H1 (cell line): ENCODE measurements at regions not wholly inside any gene's neighbourhood (a gene's known extent, or its start where the extent isn't known, plus 50 kb on each side); places are given as distances from the start of the nearest gene placed in this dataset.

Experiments
- CTCF ChIA-PET: fragments of 300-600 bp; sonication (Branson Sonifier 250); formaldehyde crosslinking; loops from one replicate; lab custom pipeline; 2021; ENCODE audit not compliant: partially characterized antibody; lab: Charles Lee
- POLR2A ChIA-PET: fragments of 300-600 bp; sonication (Branson Sonifier 250); formaldehyde crosslinking; loops from one replicate; lab custom pipeline; 2021; ENCODE audit warnings: inconsistent platforms; ENCODE audit not compliant: partially characterized antibody; lab: Charles Lee
- DNase-seq, 2 experiments: peaks; one replicate each; pipeline versions ENCODE4 v3.0.0 to v3.0.0-alpha.2; 2010 to 2022; ENCODE audit warnings: low spot score in 2 of 2, low read depth in 1 of 2, mixed read lengths in 1 of 2
- FAIRE-seq: peaks from 2 replicates; lab custom pipeline; 2011; peaks lifted over from hg19 to GRCh38; lab: Jason Lieb, UNC
- H2AFZ ChIP-seq: 2 replicates; pipeline ENCODE4 v1.8.1; 2012; ENCODE audit warnings: low read length, inconsistent platforms
- H2AK5ac ChIP-seq: 2 replicates; pipeline ENCODE4 v1.6.1; 2013; ENCODE audit warnings: low read depth, low read length
- H2BK120ac ChIP-seq: replicated peaks from 2 replicates; pipeline ENCODE3; 2013; ENCODE audit warnings: low read depth, low read length, inconsistent platforms
- H2BK12ac ChIP-seq: 2 replicates; pipeline ENCODE4 v1.6.1; 2013; ENCODE audit warnings: low read depth, low read length
- H2BK15ac ChIP-seq: 2 replicates; pipeline ENCODE4 v1.6.1; 2013; ENCODE audit warnings: low read length
- H2BK20ac ChIP-seq: 2 replicates; pipeline ENCODE4 v1.6.1; 2013; ENCODE audit warnings: low read length
- H2BK5ac ChIP-seq: 2 replicates; pipeline ENCODE4 v1.6.1; 2013; ENCODE audit warnings: low read depth, low read length
- H3K14ac ChIP-seq: 2 replicates; pipeline ENCODE4 v1.6.1; 2013; ENCODE audit warnings: inconsistent platforms; ENCODE audit not compliant: insufficient read length
- H3K18ac ChIP-seq: 2 replicates; pipeline ENCODE4 v1.6.1; 2013; ENCODE audit warnings: low read length; ENCODE audit errors: extremely low read depth
- H3K23ac ChIP-seq: 2 replicates; pipeline ENCODE4 v1.6.1; 2013; ENCODE audit warnings: inconsistent platforms; ENCODE audit not compliant: insufficient read length
- H3K23me2 ChIP-seq: 2 replicates; pipeline ENCODE4 v1.6.1; 2013; ENCODE audit warnings: low read depth, low read length
- H3K27ac ChIP-seq: 2 replicates; pipeline ENCODE4 v1.6.1; 2011; ENCODE audit warnings: low read depth, low read length, inconsistent platforms
- H3K27me3 ChIP-seq, 4 experiments: replicated peaks in 1 of 4; 1 replicate in 1 of 4; 2 replicates in 3 of 4; pipeline versions ENCODE4 v1.6.1 to v1.8.1; 2011 to 2013; ENCODE audit warnings: low read length in 3 of 4, mild to moderate bottlenecking in 3 of 4, inconsistent platforms in 2 of 4, mixed read lengths in 2 of 4, moderate library complexity in 1 of 4; ENCODE audit not compliant: control insufficient read depth in 3 of 4, insufficient read depth in 3 of 4; ENCODE audit errors: extremely low read depth in 1 of 4
- H3K36me3 ChIP-seq, 4 experiments: 2 replicates each; pipeline versions ENCODE4 v1.6.1 to v1.8.1; 2011 to 2013; ENCODE audit warnings: mild to moderate bottlenecking in 4 of 4, low read length in 3 of 4, moderate library complexity in 2 of 4, control low read depth in 1 of 4, inconsistent platforms in 1 of 4; ENCODE audit not compliant: insufficient read depth in 4 of 4, control insufficient read depth in 2 of 4
- H3K4ac ChIP-seq: replicated peaks from 2 replicates; pipeline ENCODE3; 2013; ENCODE audit warnings: low read length, low read depth, mixed read lengths, inconsistent platforms; ENCODE audit not compliant: insufficient read length
- H3K4me1 ChIP-seq, 4 experiments: replicated peaks in 1 of 4; 1 replicate in 1 of 4; 2 replicates in 3 of 4; pipeline versions ENCODE4 v1.6.1 to v1.8.1; 2011 to 2013; ENCODE audit warnings: low read length in 3 of 4, inconsistent platforms in 2 of 4, mixed read lengths in 1 of 4; ENCODE audit not compliant: insufficient read depth in 4 of 4, control insufficient read depth in 3 of 4
- H3K4me2 ChIP-seq, 2 experiments: 2 replicates each; pipeline versions ENCODE4 v1.6.1 to v1.8.1; 2011 to 2013; ENCODE audit warnings: low read depth in 2 of 2, low read length in 2 of 2, control low read depth in 1 of 2, inconsistent platforms in 1 of 2, mild to moderate bottlenecking in 1 of 2; ENCODE audit not compliant: insufficient read depth in 1 of 2
- H3K4me3 ChIP-seq, 4 experiments: fragments of 200-600, 300-600 bp in 1 of 4; sonication (generic), shearing (Covaris generic), sonication (Bioruptor Twin) in 1 of 4; 2 replicates each; pipeline versions ENCODE4 v1.5.1 to v1.8.1; 2011 to 2016; ENCODE audit warnings: low read length in 4 of 4, low read depth in 3 of 4, control low read depth in 2 of 4, inconsistent platforms in 2 of 4, mild to moderate bottlenecking in 2 of 4, mixed read lengths in 1 of 4, moderate library complexity in 1 of 4; ENCODE audit not compliant: insufficient read depth in 2 of 4; ENCODE audit errors: extremely low read depth in 1 of 4
- H3K56ac ChIP-seq: replicated peaks from 2 replicates; pipeline ENCODE3; 2013; ENCODE audit warnings: low read depth, mild to moderate bottlenecking, mixed read lengths, low read length, inconsistent platforms; ENCODE audit not compliant: insufficient read length
- H3K79me1 ChIP-seq: 2 replicates; pipeline ENCODE4 v1.6.1; 2013; ENCODE audit warnings: low read depth, low read length, control low read depth
- H3K79me2 ChIP-seq, 2 experiments: 2 replicates each; pipeline versions ENCODE4 v1.6.1 to v1.8.1; 2012 to 2013; ENCODE audit warnings: low read length in 2 of 2, mild to moderate bottlenecking in 2 of 2, inconsistent platforms in 1 of 2; ENCODE audit not compliant: insufficient read depth in 2 of 2, control insufficient read depth in 1 of 2
- H3K9ac ChIP-seq, 4 experiments: replicated peaks in 1 of 4; 1 replicate in 1 of 4; 2 replicates in 3 of 4; pipeline versions ENCODE4 v1.6.1 to v1.8.1; 2011 to 2013; ENCODE audit warnings: low read depth in 3 of 4, low read length in 3 of 4, control low read depth in 2 of 4, mild to moderate bottlenecking in 2 of 4, moderate library complexity in 2 of 4, inconsistent platforms in 1 of 4; ENCODE audit errors: extremely low read depth in 1 of 4
- H3K9me3 ChIP-seq, 2 experiments: 2 replicates each; pipeline versions ENCODE4 v1.6.1 to v1.8.1; 2012 to 2013; ENCODE audit warnings: mild to moderate bottlenecking in 2 of 2, moderate library complexity in 2 of 2, control low read depth in 1 of 2, inconsistent platforms in 1 of 2, low read depth in 1 of 2, low read length in 1 of 2, mixed read lengths in 1 of 2; ENCODE audit not compliant: insufficient read depth in 2 of 2
- H4K20me1 ChIP-seq, 2 experiments: replicated peaks in 1 of 2; 2 replicates each; pipeline versions ENCODE3 to v1.8.1; 2011 to 2013; ENCODE audit warnings: inconsistent platforms in 2 of 2, low read length in 2 of 2, mild to moderate bottlenecking in 1 of 2; ENCODE audit not compliant: insufficient read depth in 2 of 2, control insufficient read depth in 1 of 2
- H4K5ac ChIP-seq: 2 replicates; pipeline ENCODE4 v1.6.1; 2013; ENCODE audit warnings: low read length, low read depth, mixed read lengths, inconsistent platforms; ENCODE audit not compliant: insufficient read length
- H4K8ac ChIP-seq: 2 replicates; pipeline ENCODE4 v1.8.0; 2013; ENCODE audit warnings: mild to moderate bottlenecking, moderate library complexity, low read length, inconsistent platforms; ENCODE audit not compliant: insufficient read depth; ENCODE audit errors: extremely low read depth
- H4K91ac ChIP-seq: replicated peaks from 2 replicates; pipeline ENCODE3; 2013; ENCODE audit warnings: low read length, mixed read lengths, inconsistent platforms; ENCODE audit not compliant: insufficient read length
- POLR2AphosphoS5 ChIP-seq: IDR thresholded peaks from 2 replicates; pipeline ENCODE4 v1.6.1; 2011; ENCODE audit warnings: low read depth, low read length
- SIRT6 ChIP-seq: IDR thresholded peaks from one replicate; pipeline ENCODE4 v1.7.1; 2012; ENCODE audit warnings: low read length, inconsistent platforms
- WGBS, 2 experiments: shearing (Covaris generic) in 1 of 2; methylation state at CpG; one replicate each; pipeline versions ENCODE4 v1.1.6 to v1.1.7; 2013 to 2015; ENCODE audit warnings: low lambda C conversion rate in 2 of 2, mixed read lengths in 2 of 2, inconsistent platforms in 1 of 2, low coverage in 1 of 2, missing lambda C conversion rate in 1 of 2; ENCODE audit not compliant: insufficient replicate concordance in 2 of 2, insufficient coverage in 1 of 2, insufficient read length in 1 of 2; ENCODE audit errors: extremely low coverage in 1 of 2, missing lambda C conversion rate in 1 of 2; 5-methylcytosine and 5-hydroxymethylcytosine counted together

DNA sequence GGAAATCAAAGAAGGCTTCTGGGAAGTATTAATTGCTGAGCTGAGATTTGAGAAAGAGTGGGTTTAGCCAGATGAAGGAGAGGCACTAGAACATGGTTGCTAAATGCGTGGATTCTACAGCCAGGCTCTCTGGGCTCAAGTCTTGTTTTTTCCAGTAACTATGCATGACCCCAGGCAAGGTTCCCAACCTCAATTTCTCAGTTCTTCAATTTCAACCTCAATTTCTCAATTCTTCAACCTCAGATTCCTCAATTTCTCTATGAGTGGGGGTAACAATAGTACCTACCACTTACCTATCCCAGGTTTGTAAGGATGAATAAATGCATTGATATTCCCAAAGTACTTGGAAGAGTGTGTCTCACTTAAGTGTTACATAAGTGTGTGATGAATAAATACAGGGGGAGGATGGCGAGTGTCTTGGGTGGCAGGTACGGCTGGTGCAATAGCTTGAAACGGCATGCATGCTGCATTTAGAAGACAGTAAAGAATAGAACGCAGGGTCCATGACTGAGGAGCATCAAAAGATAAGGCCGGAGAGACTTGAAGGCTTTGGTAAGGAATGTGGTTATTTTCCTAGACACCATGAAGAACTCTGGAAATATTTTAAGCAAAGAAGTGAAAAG is 149.1 kb upstream of the ATP2B1 start:
- ChIA-PET POLR2A (no interaction called here), CTCF (interaction anchor here (1.3 kb wide), 1 partner anchor 17 kb away, joined by 3 read pairs; no protein-coding TSS in a partner anchor)
- Histone ChIP-seq H3K79me1 (no peaks in the 10 kb centered on the region), H3K9ac (no peak overlapping the region), H2BK20ac (no peak overlapping the region), H3K79me2 (no peaks in the 10 kb centered on the region), H3K14ac (no peak overlapping the region), H3K9me3 (no peaks in the 10 kb centered on the region), H2BK5ac (no peak overlapping the region), H3K23me2 (no peaks in the 10 kb centered on the region), H3K27ac (no peak overlapping the region), H3K23ac (no peak overlapping the region), H3K56ac (no peak overlapping the region), H3K4me1 (no peaks in the 10 kb centered on the region), H3K27me3 (peaks cover 5 to 18% (median 11%) of the 10 kb centered on the region in 4 experiments; a peak in 5 of 7 replicates), H4K8ac (no peak overlapping the region), H2BK15ac (no peak overlapping the region), H2BK12ac (no peak overlapping the region), H3K4me2 (no peak overlapping the region), H3K18ac (no peak overlapping the region), H3K4ac (no peak overlapping the region), H3K36me3 (no peaks in the 10 kb centered on the region), H2AFZ (no peak overlapping the region), H4K20me1 (no peaks in the 10 kb centered on the region), H4K5ac (no peak overlapping the region), H2AK5ac (no peak overlapping the region), H4K91ac (no peak overlapping the region), H3K4me3 (no peak overlapping the region), H2BK120ac (no peak overlapping the region)
- TF ChIP-seq SIRT6 (no peak), POLR2AphosphoS5 (no peak)
- no peak for FAIRE-seq
- WGBS, 2 experiments = 90% methylated on average over 6 of the region's 6 CpGs; no CpG with 5 or more reads in 1 of the 2 experiments
- DNase-seq = no peak
